ENCODE measurements at regions not wholly inside any gene's neighbourhood (a gene's known extent, or its start where the extent isn't known, plus 50 kb on each side); places are given as distances from the start of the nearest gene placed in this dataset.

GRCh38 chr3:106829206-106829605 lies 548.0 kb upstream of the CCDC54 start:
- CTCF ChIA-PET: interaction anchor here (1.1 kb wide), 1 partner anchor 235 kb away, joined by 3 read pairs; no protein-coding TSS in a partner anchor
- POLR2A ChIA-PET: no interaction called here
- DNase-seq (ENCODE audit: low read depth, low spot score): no peak
- no peak overlapping the region for H3K27ac ChIP-seq (ENCODE audit: low read depth, low read length)
- H3K9me3 ChIP-seq (ENCODE audit: control insufficient read depth, insufficient read depth, low read length): peaks cover 4% of the 10 kb centered on the region; the same call in 1 of the 2 replicates
- TF ChIP-seq, protein P1, sequence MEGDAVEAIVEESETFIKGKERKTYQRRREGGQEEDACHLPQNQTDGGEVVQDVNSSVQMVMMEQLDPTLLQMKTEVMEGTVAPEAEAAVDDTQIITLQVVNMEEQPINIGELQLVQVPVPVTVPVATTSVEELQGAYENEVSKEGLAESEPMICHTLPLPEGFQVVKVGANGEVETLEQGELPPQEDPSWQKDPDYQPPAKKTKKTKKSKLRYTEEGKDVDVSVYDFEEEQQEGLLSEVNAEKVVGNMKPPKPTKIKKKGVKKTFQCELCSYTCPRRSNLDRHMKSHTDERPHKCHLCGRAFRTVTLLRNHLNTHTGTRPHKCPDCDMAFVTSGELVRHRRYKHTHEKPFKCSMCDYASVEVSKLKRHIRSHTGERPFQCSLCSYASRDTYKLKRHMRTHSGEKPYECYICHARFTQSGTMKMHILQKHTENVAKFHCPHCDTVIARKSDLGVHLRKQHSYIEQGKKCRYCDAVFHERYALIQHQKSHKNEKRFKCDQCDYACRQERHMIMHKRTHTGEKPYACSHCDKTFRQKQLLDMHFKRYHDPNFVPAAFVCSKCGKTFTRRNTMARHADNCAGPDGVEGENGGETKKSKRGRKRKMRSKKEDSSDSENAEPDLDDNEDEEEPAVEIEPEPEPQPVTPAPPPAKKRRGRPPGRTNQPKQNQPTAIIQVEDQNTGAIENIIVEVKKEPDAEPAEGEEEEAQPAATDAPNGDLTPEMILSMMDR (IDR thresholded peaks at IDR 0.05; ENCODE audit: low read depth, low read length): no peak
- H3K4me3 ChIP-seq (ENCODE audit: low read depth, low read length): no peak overlapping the region
- H3K27me3 ChIP-seq (ENCODE audit: control insufficient read depth, insufficient read depth, low read length): no peaks in the 10 kb centered on the region

- ChIA-PET CTCF (no interaction called here), POLR2A (no interaction called here)
- Histone ChIP-seq H3K27ac (ENCODE audit: low read depth, low read length) (no peak overlapping the region), H3K4me3 (ENCODE audit: low read depth, low read length) (no peak overlapping the region), H3K27me3 (ENCODE audit: control insufficient read depth, insufficient read depth, low read length) (no peaks in the 10 kb centered on the region), H3K9me3 (ENCODE audit: control insufficient read depth, insufficient read depth, low read length) (peaks cover 4% of the 10 kb centered on the region; the same call in 1 of the 2 replicates)
- no peak for DNase-seq (ENCODE audit: low read depth, low spot score)
- TF ChIP-seq, protein P1 (IDR thresholded peaks at IDR 0.05; ENCODE audit: low read depth, low read length): no peak
Observed at GRCh38 chr3:106830334-106830733, 546.9 kb upstream of the CCDC54 start.

DNA sequence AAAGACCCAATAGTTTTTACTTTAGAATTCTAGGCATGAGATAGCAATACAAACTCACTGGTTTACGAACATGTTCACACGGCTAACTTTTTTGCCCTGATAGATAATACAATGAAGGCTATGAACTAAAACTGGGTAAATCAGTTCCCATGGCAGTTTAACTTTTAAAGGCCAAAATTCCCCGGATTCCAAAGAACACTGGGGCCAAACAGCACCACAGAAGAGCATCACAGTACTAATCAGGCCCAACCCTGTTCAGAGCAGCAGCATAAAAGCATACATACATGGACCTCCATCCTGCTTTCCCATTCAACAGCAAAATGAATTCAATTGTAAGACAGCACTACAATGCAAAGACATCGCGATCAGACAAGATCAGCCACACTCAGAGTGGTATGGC lies 540.3 kb upstream of the CCDC54 start:
- Histone ChIP-seq H3K27me3 (ENCODE audit: control insufficient read depth, insufficient read depth, low read length) (no peaks in the 10 kb centered on the region), H3K4me3 (ENCODE audit: low read depth, low read length) (no peak overlapping the region), H3K27ac (ENCODE audit: low read depth, low read length) (no peak overlapping the region), H3K9me3 (ENCODE audit: control insufficient read depth, insufficient read depth, low read length) (peaks cover 4% of the 10 kb centered on the region; the same call in 1 of the 2 replicates)
- POLR2A ChIA-PET: no interaction called here
- DNase-seq (ENCODE audit: low read depth, low spot score): no peak
- CTCF ChIA-PET: no interaction called here
- TF ChIP-seq, protein P1 (IDR thresholded peaks at IDR 0.05; ENCODE audit: low read depth, low read length): no peak

- no peak overlapping the region for H3K27ac ChIP-seq (ENCODE audit: low read depth, low read length)
- TF ChIP-seq, protein P1 (IDR thresholded peaks at IDR 0.05; ENCODE audit: low read depth, low read length): no peak
- no peak for DNase-seq (ENCODE audit: low read depth, low spot score)
- ChIA-PET CTCF (no interaction called here), POLR2A (no interaction called here)
- no peaks in the 10 kb centered on the region for H3K9me3 ChIP-seq (ENCODE audit: control insufficient read depth, insufficient read depth, low read length)
- no peak overlapping the region for H3K4me3 ChIP-seq (ENCODE audit: low read depth, low read length)
- no peaks in the 10 kb centered on the region for H3K27me3 ChIP-seq (ENCODE audit: control insufficient read depth, insufficient read depth, low read length)
Observed at GRCh38 chr3:106837616-106838015, 539.6 kb upstream of the CCDC54 start.

DNA sequence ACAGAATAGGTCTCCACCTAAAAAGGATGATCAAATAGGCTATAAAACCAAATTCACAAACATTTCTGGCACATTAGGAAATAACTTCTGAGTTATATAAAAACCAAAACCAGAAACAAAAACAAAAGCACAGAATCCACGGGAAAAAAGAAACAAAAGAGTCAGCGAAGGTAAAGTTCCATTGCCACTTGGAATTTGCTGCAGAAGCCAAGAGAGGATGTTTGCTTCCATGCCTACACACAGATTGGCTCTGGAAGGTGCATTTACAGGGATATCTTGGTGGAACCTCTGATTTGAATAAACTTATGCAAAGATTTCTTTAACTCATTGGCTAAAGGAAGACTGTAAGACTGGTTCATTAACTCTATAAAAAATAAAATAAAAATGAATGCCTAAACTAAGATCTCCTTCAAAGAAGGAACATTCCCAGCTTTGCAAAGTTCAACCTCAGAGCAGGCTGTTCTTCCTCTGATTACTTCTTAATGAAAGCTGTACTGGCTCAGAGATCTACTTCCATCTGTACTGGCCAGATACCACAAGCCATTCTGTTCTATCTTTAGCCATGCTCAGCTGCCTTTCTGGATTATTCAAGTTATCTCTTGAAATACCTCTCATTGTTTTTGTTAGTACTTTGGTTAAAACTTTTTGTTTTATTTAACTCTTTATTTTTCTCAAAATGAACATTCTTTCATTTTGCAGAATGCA lies 537.5 kb upstream of the CCDC54 start:
- TF ChIP-seq, protein P1 (IDR thresholded peaks at IDR 0.05; ENCODE audit: low read depth, low read length): no peak
- no peaks in the 10 kb centered on the region for H3K9me3 ChIP-seq (ENCODE audit: control insufficient read depth, insufficient read depth, low read length)
- no peak overlapping the region for H3K4me3 ChIP-seq (ENCODE audit: low read depth, low read length)
- CTCF ChIA-PET: no interaction called here
- no peak overlapping the region for H3K27ac ChIP-seq (ENCODE audit: low read depth, low read length)
- no peaks in the 10 kb centered on the region for H3K27me3 ChIP-seq (ENCODE audit: control insufficient read depth, insufficient read depth, low read length)
- POLR2A ChIA-PET: no interaction called here
- DNase-seq (ENCODE audit: low read depth, low spot score): no peak
